Coronary artery (tissue), 2 donors: ENCODE measurements at regions not wholly inside any gene's neighbourhood (a gene's known extent, or its start where the extent isn't known, plus 50 kb on each side); places are given as distances from the start of the nearest gene placed in this dataset.

Experiments used
- DNase-seq: peaks from one replicate; pipeline ENCODE4 v3.0.0-alpha.2; 2017; ENCODE audit warnings: low spot score
- H3K27ac ChIP-seq, 2 donors: fragments of 200-600 bp; sonication (generic); one replicate each; pipeline ENCODE4 v1.5.1; 2016 to 2019
- H3K4me3 ChIP-seq: fragments of 200-600 bp; sonication (generic); 2 replicates; pipeline ENCODE4 v1.5.1; 2016; ENCODE audit warnings: mild to moderate bottlenecking, moderate library complexity
- TF ChIP-seq, protein P1 (sequence below): fragments of 200-600 bp; sonication (generic); IDR thresholded peaks from one replicate; pipeline ENCODE4 v1.5.1; 2019; ENCODE audit warnings: antibody characterized with exemption

DNA sequence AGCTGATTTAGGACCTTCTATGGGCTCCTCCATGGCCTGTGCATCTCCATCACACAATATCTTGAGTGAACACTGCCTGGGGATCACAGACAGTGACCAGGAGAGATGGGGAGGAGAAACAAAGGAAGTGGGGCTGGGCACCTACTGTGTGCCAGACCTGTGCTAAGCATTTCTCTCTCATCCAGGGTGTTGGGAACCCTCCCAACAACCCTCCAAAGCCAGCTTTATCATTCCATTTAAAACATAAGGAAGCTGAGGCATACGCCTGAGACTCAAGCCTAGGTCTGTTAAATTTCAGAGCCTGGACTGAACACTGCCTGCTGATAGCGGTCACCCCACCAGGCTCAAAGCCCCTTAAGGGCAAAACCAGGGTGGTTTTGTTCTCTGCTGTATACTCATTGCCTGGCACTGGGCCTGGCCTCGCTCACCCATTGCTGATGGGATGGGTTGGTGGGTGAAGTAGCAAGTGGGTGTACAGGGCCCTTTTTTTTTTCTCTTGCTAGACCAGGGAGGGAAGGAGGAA, 130.1 kb downstream of the MN1 start:
- TF ChIP-seq, protein P1, sequence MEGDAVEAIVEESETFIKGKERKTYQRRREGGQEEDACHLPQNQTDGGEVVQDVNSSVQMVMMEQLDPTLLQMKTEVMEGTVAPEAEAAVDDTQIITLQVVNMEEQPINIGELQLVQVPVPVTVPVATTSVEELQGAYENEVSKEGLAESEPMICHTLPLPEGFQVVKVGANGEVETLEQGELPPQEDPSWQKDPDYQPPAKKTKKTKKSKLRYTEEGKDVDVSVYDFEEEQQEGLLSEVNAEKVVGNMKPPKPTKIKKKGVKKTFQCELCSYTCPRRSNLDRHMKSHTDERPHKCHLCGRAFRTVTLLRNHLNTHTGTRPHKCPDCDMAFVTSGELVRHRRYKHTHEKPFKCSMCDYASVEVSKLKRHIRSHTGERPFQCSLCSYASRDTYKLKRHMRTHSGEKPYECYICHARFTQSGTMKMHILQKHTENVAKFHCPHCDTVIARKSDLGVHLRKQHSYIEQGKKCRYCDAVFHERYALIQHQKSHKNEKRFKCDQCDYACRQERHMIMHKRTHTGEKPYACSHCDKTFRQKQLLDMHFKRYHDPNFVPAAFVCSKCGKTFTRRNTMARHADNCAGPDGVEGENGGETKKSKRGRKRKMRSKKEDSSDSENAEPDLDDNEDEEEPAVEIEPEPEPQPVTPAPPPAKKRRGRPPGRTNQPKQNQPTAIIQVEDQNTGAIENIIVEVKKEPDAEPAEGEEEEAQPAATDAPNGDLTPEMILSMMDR = no peak
- Histone ChIP-seq H3K4me3 (no peak overlapping the region), H3K27ac (no peak overlapping the region)
- no peak for DNase-seq

DNA sequence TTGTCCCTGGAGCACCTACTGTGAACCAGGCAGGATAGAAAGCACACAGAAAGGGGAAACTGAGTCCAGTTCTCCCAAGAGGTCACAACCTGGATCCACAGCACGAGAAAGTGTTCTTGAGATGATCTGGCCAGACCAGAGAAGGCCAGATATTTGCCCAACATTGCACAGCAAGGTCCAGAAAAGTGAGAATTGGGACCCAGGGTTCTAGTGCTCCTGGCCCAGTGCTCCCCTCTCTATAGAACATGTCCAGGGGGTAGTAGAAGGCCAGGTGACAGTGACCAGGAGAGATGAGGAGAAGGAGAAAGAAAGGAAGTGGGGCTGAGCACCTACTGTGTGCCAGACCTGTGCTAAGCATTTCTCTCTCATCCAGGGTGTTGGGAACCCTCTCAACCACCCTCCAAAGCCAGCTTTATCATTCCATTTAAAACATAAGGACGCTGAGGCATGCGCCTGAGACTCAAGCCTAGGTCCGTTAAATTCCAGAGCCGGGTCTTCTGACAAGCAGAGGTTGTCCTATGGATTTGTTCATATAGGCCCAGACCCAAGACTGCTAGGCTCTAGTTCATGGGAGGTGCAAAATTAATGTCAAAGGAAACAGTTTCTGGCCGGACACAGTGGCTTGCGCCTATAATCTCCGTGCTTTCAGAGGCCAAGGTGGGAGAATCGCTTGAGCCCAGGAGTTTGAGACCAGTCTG, 128.7 kb downstream of the MN1 start:
- Histone ChIP-seq H3K27ac (no peak overlapping the region), H3K4me3 (no peak overlapping the region)
- TF ChIP-seq, protein P1 = no peak
- no peak for DNase-seq

DNA sequence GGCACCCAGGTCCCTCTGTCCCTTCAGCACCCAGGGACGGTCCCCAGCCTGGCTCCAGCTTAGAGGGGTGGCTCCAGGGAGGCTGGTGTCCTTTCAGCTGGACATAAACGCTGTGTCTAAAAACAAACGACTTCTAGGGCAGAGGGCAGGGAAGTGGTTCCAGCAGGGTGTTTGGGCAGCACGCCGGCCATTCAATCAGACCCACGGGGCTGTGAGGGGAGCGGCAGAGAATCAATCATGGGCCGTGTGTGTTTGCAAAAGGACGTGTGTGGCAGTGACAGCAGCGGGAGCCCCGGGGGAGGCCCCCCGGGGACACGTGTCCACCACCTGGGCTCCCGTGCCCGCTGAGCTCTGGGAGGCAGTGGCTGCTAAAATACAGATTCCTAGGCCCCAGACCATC, 127.7 kb downstream of the MN1 start:
- TF ChIP-seq, protein P1 = no peak
- Histone ChIP-seq H3K4me3 (no peak overlapping the region), H3K27ac (no peak overlapping the region)
- DNase-seq = no peak

DNA sequence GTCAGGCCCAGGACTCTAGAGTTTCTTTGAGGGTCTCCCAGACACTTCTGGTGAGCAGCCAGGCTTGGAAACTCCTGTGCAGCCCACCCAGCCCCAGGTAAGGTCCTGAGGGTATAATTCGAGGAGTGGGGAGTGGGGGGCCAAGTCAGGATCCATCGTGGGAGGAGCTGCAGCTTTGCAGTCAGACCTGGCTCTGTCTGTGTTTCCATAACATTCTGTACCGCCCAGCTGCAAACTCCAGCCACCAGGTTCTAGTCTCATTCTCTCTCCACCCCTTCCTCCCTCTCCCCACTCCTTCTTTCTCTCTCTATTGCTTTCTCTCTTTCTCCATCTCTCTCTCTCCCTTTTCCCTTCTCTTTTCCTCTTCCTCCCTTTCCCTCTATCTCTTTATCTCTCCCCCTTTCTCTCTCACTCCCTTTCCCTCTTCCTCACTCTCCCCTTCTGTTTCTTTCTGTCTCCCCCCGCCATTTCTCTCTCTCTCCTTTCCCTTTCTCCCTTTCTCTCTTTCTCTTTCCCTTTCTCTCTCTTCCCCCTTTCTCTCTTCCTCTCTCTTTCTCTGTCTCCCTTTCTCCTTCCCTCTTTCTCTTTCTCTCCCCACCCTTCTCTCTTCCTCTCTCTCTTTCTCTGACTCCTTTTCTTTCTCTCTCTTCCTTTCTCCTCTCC, 127.2 kb downstream of the MN1 start:
- Histone ChIP-seq H3K27ac (no peak overlapping the region), H3K4me3 (no peak overlapping the region)
- TF ChIP-seq, protein P1 = no peak
- no peak for DNase-seq

DNA sequence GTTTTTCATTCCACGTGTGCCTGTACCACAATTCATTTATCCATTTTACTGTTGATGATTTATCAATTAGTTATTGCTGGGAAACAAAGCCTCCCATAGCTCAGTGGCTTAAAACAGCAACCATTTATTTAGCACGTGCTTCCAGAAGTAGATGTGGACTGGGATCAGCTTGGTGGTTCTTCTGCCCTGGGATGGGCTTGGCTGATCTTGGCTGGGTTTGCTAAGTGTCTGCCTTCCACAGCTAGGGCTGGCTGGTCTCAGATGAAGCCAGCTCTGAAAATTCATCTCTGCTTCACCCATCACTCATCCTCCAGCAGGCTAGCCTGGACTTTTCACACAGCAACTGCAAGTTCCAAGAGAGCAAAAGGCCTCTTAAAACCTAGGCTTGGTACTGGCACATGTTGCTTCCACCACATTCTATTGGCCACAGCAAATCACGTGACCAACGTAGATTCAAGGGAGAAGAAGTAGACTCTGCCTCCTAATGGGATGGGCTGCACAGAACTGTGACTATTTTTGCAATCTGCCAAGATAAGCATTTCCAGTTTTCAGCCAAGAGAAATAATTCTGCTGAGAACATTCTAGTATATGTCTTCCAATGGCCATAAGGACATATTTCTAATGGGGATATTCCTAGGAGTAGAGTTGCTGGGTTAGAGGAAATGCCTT, 124.9 kb downstream of the MN1 start:
- no peak overlapping the region for H3K4me3 ChIP-seq
- no peak for DNase-seq
- TF ChIP-seq, protein P1 = no peak
- H3K27ac ChIP-seq = peak overlapping the region in 1 of 2 donors; percentile 16

DNA sequence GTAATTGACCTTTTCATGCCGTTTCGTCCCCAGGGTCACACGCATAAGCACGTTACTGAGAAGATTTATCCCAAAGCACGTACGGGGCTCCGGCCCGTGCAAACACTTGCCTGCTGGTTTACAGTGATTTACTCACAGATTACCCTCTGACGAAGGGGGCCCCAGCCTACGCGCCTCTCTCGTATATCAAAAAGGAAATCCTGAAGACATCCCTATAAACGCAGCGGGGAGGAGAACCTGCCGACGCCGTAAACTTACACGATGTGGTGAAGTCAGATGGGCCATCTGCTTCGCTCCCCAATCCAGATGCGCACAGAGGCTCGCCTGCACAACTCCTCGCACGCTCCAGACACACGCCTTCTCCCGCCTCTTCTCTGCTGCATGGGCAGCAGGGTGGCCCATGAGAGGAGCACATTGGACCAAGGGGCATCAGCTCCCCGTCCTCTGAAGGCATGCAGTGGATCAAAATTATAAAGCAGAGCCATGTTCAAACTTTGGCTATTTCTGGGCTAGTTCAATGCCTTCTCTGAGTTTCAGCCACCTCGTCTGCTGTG, 123.6 kb downstream of the MN1 start:
- no peak for DNase-seq
- H3K4me3 ChIP-seq = no peak overlapping the region

More for the DNA sequence above, 123.6 kb downstream of the MN1 start:
- TF ChIP-seq, protein P1 = no peak
- H3K27ac ChIP-seq = no peak overlapping the region
